Left renal cortex interstitium (tissue), 4 donors: ENCODE measurements at regions not wholly inside any gene's neighbourhood (a gene's known extent, or its start where the extent isn't known, plus 50 kb on each side); places are given as distances from the start of the nearest gene placed in this dataset.

Source experiments
- DNase-seq, 4 donors: peaks; one replicate each; pipeline ENCODE4 v3.0.0-alpha.2; 2013; ENCODE audit warnings: low read depth in 4 of 4, low spot score in 2 of 4, missing footprints in 1 of 4

DNA sequence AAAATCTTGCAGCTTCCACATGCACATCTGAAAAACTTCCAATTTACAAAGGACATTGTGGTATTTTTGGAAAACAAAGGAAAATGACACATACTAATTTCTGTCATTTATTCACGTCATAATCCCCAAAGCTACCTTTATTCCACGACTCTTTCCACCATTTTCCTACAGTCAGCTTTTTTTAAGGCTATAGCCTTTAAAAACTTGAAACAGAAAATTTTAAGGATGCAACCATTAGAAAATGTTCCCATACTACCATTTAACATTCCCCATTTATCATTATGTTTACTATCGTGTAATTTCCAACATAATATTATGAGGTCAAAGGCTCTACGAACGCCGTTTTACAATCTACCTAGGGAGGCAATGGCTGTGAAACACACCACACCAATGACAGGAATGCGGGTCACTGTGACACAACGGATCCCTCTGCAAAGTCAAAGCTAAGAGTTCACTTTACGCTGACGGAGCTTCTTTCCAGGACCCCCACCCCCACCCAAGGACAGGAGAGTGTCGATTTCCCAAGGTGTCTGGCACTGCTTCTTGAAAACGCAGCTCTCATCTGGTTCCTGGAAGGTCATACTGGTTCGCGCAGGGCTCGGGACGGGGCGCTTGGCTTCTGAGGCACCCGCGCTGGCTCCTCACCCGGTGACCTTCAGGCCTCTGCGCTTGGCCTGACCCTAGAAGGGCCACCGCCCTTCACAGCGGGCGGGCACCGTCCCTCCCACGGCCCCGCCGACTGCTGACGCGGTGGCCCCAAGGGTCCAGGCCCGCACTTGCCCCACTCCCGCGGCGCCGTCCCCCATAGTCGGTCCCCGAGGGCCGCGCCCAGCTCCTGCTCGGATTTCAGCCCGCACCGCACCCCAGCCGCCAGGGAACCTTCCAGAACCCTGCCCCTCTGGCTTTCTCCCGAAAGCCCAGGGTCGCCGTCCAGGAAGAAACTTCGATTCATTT is 50.5 kb upstream of the ATF3 start:
- peak in 1 of 4 donors; percentile 24 for DNase-seq

- DNase-seq = peak; percentile 84 to 97 (median 88)
Measured at GRCh38 chr1:212558693-212559480, 49.7 kb upstream of the ATF3 start.
